ENCODE measurements at regions not wholly inside any gene's neighbourhood (a gene's known extent, or its start where the extent isn't known, plus 50 kb on each side); places are given as distances from the start of the nearest gene placed in this dataset.

- TF ChIP-seq POLR2AphosphoS5 (IDR thresholded peaks at IDR 0.05; ENCODE audit: low read depth, low read length): no peak
- no peak for TF ChIP-seq TAF1 (IDR thresholded peaks at IDR 0.05; ENCODE audit: low read depth, low read length)
- no peak for TF ChIP-seq POLR2A (IDR thresholded peaks at IDR 0.05; ENCODE audit: low read depth, low read length)
These were observed 104.7 kb upstream of the GUCY1A2 start for GRCh38 chr11:107123022-107123421.
